ENCODE measurements at regions not wholly inside any gene's neighbourhood (a gene's known extent, or its start where the extent isn't known, plus 50 kb on each side); places are given as distances from the start of the nearest gene placed in this dataset.

- H3K27ac Mint-ChIP-seq (ENCODE audit: unreplicated experiment), result no peak overlapping the region
- Histone ChIP-seq H3K4me3 (ENCODE audit: low read depth, low read length) (no peak overlapping the region), H3K9me3 (0 out of 2 replicates have a peak, but pooled peaks cover 3% of the 10 kb centered on the region), H3K4me1 (0 out of 2 replicates have a peak, but pooled peaks cover 5% of the 10 kb centered on the region), H3K36me3 (ENCODE audit: control insufficient read depth, insufficient read depth, low read length) (no peaks in the 10 kb centered on the region), H3K27me3 (replicated peaks; ENCODE audit: control insufficient read depth, insufficient read depth, low read length) (no peaks in the 10 kb centered on the region)
- peaks cover 6% of the 10 kb centered on the region for H3K4me1 Mint-ChIP-seq (ENCODE audit: low read depth, unreplicated experiment)
- CTCF ChIA-PET, result no interaction called here
- H3K36me3 Mint-ChIP-seq (ENCODE audit: insufficient read depth, unreplicated experiment), result peaks cover 4% of the 10 kb centered on the region
- BruUV-seq (replicated peaks), result no TSS peak
- no peak for TF ChIP-seq CTCF (IDR thresholded peaks at IDR 0.05; ENCODE audit: insufficient read depth in 1 of 2, low read depth in 1 of 2, low read length in 1 of 2, severe bottlenecking in 1 of 2, unreplicated experiment in 1 of 2)
- H3K27me3 Mint-ChIP-seq (ENCODE audit: insufficient read depth, unreplicated experiment), result no peaks in the 10 kb centered on the region
- POLR2A ChIA-PET, result no interaction called here
- no peak for DNase-seq
- H3K4me3 Mint-ChIP-seq (ENCODE audit: unreplicated experiment), result no peak overlapping the region
- peaks cover 7% of the 10 kb centered on the region for H3K9me3 Mint-ChIP-seq (ENCODE audit: unreplicated experiment)
- intact Hi-C loops (cut with micrococcal nuclease; ENCODE audit: unreplicated experiment), result no loop called here
These were observed 98.4 kb upstream of the FIGN start for GRCh38 chr2:163834221-163834620.

GRCh38 chr2:163828771-163829170 lies 93.0 kb upstream of the FIGN start:
- H3K36me3 Mint-ChIP-seq (ENCODE audit: insufficient read depth, unreplicated experiment), result peaks cover 10% of the 10 kb centered on the region
- no peak overlapping the region for H3K4me3 Mint-ChIP-seq (ENCODE audit: unreplicated experiment)
- no peaks in the 10 kb centered on the region for H3K27me3 Mint-ChIP-seq (ENCODE audit: insufficient read depth, unreplicated experiment)
- intact Hi-C loops (cut with micrococcal nuclease; ENCODE audit: unreplicated experiment), result no loop called here
- no TSS peak for BruUV-seq (replicated peaks)
- no peaks in the 10 kb centered on the region for H3K27me3 ChIP-seq (replicated peaks; ENCODE audit: control insufficient read depth, insufficient read depth, low read length)
- peaks cover 7% of the 10 kb centered on the region for H3K4me1 Mint-ChIP-seq (ENCODE audit: low read depth, unreplicated experiment)
- POLR2A ChIA-PET, result no interaction called here
- no peaks in the 10 kb centered on the region for H3K36me3 ChIP-seq (ENCODE audit: control insufficient read depth, insufficient read depth, low read length)
- no peak overlapping the region for H3K4me3 ChIP-seq (ENCODE audit: low read depth, low read length)
- CTCF ChIA-PET, result no interaction called here
- no peak for TF ChIP-seq CTCF (IDR thresholded peaks at IDR 0.05; ENCODE audit: insufficient read depth in 1 of 2, low read depth in 1 of 2, low read length in 1 of 2, severe bottlenecking in 1 of 2, unreplicated experiment in 1 of 2)
- H3K9me3 Mint-ChIP-seq (ENCODE audit: unreplicated experiment), result peaks cover 33% of the 10 kb centered on the region
- H3K27ac Mint-ChIP-seq (ENCODE audit: unreplicated experiment), result no peak overlapping the region
- DNase-seq, result no peak
- peaks cover 10% of the 10 kb centered on the region; the same call in 1 of the 2 replicates for H3K4me1 ChIP-seq
- peaks cover 9% of the 10 kb centered on the region; the same call in 1 of the 2 replicates for H3K9me3 ChIP-seq

- H3K36me3 ChIP-seq (ENCODE audit: control insufficient read depth, insufficient read depth, low read length), result no peaks in the 10 kb centered on the region
- H3K4me1 ChIP-seq, result peaks cover 12% of the 10 kb centered on the region
- no peak for TF ChIP-seq CTCF (IDR thresholded peaks at IDR 0.05; ENCODE audit: insufficient read depth in 1 of 2, low read depth in 1 of 2, low read length in 1 of 2, severe bottlenecking in 1 of 2, unreplicated experiment in 1 of 2)
- H3K9me3 ChIP-seq, result peaks cover 10% of the 10 kb centered on the region
- intact Hi-C loops (cut with micrococcal nuclease; ENCODE audit: unreplicated experiment), result no loop called here
- CTCF ChIA-PET, result no interaction called here
- no peak overlapping the region for H3K27ac Mint-ChIP-seq (ENCODE audit: unreplicated experiment)
- H3K9me3 Mint-ChIP-seq (ENCODE audit: unreplicated experiment), result peaks cover 18% of the 10 kb centered on the region
- peaks cover 9% of the 10 kb centered on the region for H3K36me3 Mint-ChIP-seq (ENCODE audit: insufficient read depth, unreplicated experiment)
- H3K4me3 ChIP-seq (ENCODE audit: low read depth, low read length), result no peak overlapping the region
- H3K27me3 Mint-ChIP-seq (ENCODE audit: insufficient read depth, unreplicated experiment), result no peaks in the 10 kb centered on the region
- peaks cover 8% of the 10 kb centered on the region for H3K4me1 Mint-ChIP-seq (ENCODE audit: low read depth, unreplicated experiment)
- POLR2A ChIA-PET, result no interaction called here
- BruUV-seq (replicated peaks), result no TSS peak
- no peak for DNase-seq
- no peaks in the 10 kb centered on the region for H3K27me3 ChIP-seq (replicated peaks; ENCODE audit: control insufficient read depth, insufficient read depth, low read length)
- H3K4me3 Mint-ChIP-seq (ENCODE audit: unreplicated experiment), result no peak overlapping the region
These were observed 86.2 kb upstream of the FIGN start for GRCh38 chr2:163822033-163822432.

Data from Caco-2 (cell line).